ENCODE measurements at regions not wholly inside any gene's neighbourhood (a gene's known extent, or its start where the extent isn't known, plus 50 kb on each side); places are given as distances from the start of the nearest gene placed in this dataset.
"Not testable (repeated sequence)": the region's sequence is repeated elsewhere in the genome, so short reads cannot be mapped to it uniquely, and the experiment has no call there.

- H3K4me1 Mint-ChIP-seq (ENCODE audit: low read depth) = no peaks in the 10 kb centered on the region
- no peaks in the 10 kb centered on the region for H3K9me3 Mint-ChIP-seq
- H3K36me3 Mint-ChIP-seq (ENCODE audit: low read depth) = no peaks in the 10 kb centered on the region
- intact Hi-C loops (cut with micrococcal nuclease) = no loop called here
- no peak overlapping the region for H3K27ac Mint-ChIP-seq
- H3K27me3 Mint-ChIP-seq (ENCODE audit: low read depth) = no peaks in the 10 kb centered on the region
- no peak for DNase-seq (ENCODE audit: low spot score)
- no peak overlapping the region for H3K4me3 Mint-ChIP-seq (ENCODE audit: low read depth)
These were observed 207.0 kb downstream of the DEPDC1B start for GRCh38 chr5:60492958-60493357.

GRCh38 chr5:60492358-60492757 is 207.6 kb downstream of the DEPDC1B start:
- not testable (repeated sequence) for DNase-seq (ENCODE audit: low spot score); H3K9me3 Mint-ChIP-seq; H3K36me3 Mint-ChIP-seq (ENCODE audit: low read depth)

DNA sequence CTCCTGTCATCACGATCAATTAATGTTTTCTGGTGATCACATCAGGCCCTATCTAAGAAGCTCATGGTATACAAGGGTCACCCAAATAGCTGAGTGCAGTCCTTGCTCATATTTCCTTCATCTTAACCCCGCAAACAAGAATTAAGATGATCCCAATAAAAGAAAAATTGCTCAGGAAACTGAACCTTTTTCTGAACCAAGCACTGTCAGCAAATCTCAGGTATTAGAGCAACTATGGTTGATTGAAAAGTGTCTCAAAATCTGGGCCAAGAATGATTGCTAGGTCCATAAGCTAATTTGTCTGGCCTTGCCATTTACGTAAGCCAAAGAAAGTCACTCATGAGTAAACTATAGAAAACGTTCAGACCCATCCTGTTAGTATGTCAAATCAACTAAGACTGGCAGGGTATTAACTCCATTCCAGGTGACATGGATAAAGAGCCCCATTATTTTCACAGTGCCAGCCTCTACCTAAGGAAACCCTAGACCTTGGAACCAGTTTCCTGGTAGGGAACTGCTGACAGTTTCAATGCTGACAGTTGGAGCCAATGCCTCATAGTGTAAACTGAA is 209.3 kb downstream of the DEPDC1B start:
- intact Hi-C loops (cut with micrococcal nuclease) = no loop called here
- no peaks in the 10 kb centered on the region for H3K4me1 Mint-ChIP-seq (ENCODE audit: low read depth)
- no peaks in the 10 kb centered on the region for H3K27me3 Mint-ChIP-seq (ENCODE audit: low read depth)
- H3K4me3 Mint-ChIP-seq (ENCODE audit: low read depth) = no peak overlapping the region
- H3K27ac Mint-ChIP-seq = no peak overlapping the region
- no peak for DNase-seq (ENCODE audit: low spot score)
- no peaks in the 10 kb centered on the region for H3K9me3 Mint-ChIP-seq
- H3K36me3 Mint-ChIP-seq (ENCODE audit: low read depth) = no peaks in the 10 kb centered on the region

More at GRCh38 chr5:60492358-60492757, 207.6 kb downstream of the DEPDC1B start:
- H3K4me3 Mint-ChIP-seq (ENCODE audit: low read depth); H3K27me3 Mint-ChIP-seq (ENCODE audit: low read depth); intact Hi-C loops (cut with micrococcal nuclease); H3K27ac Mint-ChIP-seq; H3K4me1 Mint-ChIP-seq (ENCODE audit: low read depth): not testable (repeated sequence)

DNA sequence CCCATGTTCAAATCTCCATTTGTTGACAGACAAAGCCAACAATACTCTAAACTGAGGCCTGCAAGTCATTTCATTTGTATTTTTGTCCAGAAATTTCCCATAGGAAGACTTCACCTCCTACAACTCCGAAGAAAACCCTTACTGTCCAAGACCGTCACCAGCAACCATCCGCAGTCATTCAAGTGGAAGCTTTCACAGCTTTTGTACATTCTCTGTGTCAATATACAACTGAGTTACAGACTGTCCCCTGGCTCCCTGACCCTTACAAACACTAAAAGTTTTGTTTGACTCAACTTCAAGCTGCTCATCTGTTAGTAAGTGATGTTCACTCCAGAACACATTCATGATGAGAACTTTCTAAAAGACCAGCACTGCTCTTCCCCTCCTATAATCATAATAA is 210.1 kb downstream of the DEPDC1B start:
- no peaks in the 10 kb centered on the region for H3K27me3 Mint-ChIP-seq (ENCODE audit: low read depth)
- intact Hi-C loops (cut with micrococcal nuclease) = no loop called here
- DNase-seq (ENCODE audit: low spot score) = no peak
- no peaks in the 10 kb centered on the region for H3K4me1 Mint-ChIP-seq (ENCODE audit: low read depth)
- H3K27ac Mint-ChIP-seq = no peak overlapping the region
- no peaks in the 10 kb centered on the region for H3K9me3 Mint-ChIP-seq
- H3K36me3 Mint-ChIP-seq (ENCODE audit: low read depth) = no peaks in the 10 kb centered on the region
- H3K4me3 Mint-ChIP-seq (ENCODE audit: low read depth) = no peak overlapping the region

- intact Hi-C loops (cut with micrococcal nuclease) = no loop called here
- H3K9me3 Mint-ChIP-seq = no peaks in the 10 kb centered on the region
- no peaks in the 10 kb centered on the region for H3K4me1 Mint-ChIP-seq (ENCODE audit: low read depth)
- H3K27ac Mint-ChIP-seq = no peak overlapping the region
- no peak for DNase-seq (ENCODE audit: low spot score)
- H3K36me3 Mint-ChIP-seq (ENCODE audit: low read depth) = no peaks in the 10 kb centered on the region
- no peak overlapping the region for H3K4me3 Mint-ChIP-seq (ENCODE audit: low read depth)
- no peaks in the 10 kb centered on the region for H3K27me3 Mint-ChIP-seq (ENCODE audit: low read depth)
These were observed 210.6 kb downstream of the DEPDC1B start for GRCh38 chr5:60489377-60489776.

GRCh38 chr5:60488466-60489130 is 211.4 kb downstream of the DEPDC1B start:
- H3K27me3 Mint-ChIP-seq (ENCODE audit: low read depth) = no peaks in the 10 kb centered on the region
- DNase-seq (ENCODE audit: low spot score) = no peak
- no peaks in the 10 kb centered on the region for H3K4me1 Mint-ChIP-seq (ENCODE audit: low read depth)
- no peak overlapping the region for H3K4me3 Mint-ChIP-seq (ENCODE audit: low read depth)
- intact Hi-C loops (cut with micrococcal nuclease) = no loop called here
- H3K9me3 Mint-ChIP-seq = no peaks in the 10 kb centered on the region
- H3K36me3 Mint-ChIP-seq (ENCODE audit: low read depth) = no peaks in the 10 kb centered on the region
- no peak overlapping the region for H3K27ac Mint-ChIP-seq

DNA sequence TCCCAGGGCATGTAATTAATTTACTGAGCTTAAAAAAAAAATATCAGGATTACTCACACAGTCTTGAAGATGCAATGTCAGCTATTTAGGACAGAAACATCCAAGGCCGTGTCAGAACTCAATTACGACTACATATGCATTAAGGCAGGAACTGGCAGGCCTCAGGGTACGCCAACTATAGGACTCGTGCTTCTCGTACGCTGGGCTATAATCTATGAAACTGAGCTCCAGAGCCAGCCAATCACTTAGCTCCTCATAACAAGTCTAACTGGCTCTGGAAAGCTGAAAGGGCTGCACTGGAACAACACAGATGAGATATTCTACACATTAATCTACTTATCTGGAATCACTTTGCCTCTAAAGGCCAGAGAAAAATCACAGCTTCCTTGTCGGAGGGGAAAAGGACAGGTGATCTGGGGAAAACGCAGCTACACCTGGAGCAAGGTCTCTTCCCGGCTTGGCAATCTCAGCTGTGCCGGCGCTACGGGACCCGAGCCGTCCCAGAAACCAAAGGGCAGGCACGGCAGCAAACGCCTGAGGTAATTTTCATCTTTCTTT is 212.0 kb downstream of the DEPDC1B start:
- no peaks in the 10 kb centered on the region for H3K27me3 Mint-ChIP-seq (ENCODE audit: low read depth)
- no peaks in the 10 kb centered on the region for H3K9me3 Mint-ChIP-seq
- DNase-seq (ENCODE audit: low spot score) = no peak
- H3K4me3 Mint-ChIP-seq (ENCODE audit: low read depth) = no peak overlapping the region
- intact Hi-C loops (cut with micrococcal nuclease) = no loop called here
- H3K27ac Mint-ChIP-seq = no peak overlapping the region
- no peaks in the 10 kb centered on the region for H3K36me3 Mint-ChIP-seq (ENCODE audit: low read depth)
- no peaks in the 10 kb centered on the region for H3K4me1 Mint-ChIP-seq (ENCODE audit: low read depth)

DNA sequence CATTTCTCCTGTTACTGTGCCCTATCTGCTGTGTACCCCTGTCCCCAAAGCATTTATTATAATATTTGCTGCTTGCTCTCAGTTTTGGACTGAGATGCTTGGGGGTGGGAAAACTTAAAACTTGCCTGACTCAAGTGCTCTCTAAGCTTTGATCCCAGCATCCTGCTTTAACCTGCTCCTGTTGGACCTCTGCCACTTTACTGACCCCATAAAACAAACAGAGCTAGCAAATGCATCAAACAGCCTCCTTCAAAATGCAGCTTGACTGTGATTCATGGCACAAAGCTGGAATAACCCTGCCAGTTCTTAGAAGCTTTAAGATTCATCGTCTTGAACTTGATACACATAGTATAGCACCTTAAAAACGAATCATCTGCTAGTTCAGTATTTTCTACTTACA is 212.5 kb downstream of the DEPDC1B start:
- Mint-ChIP-seq H3K27ac (no peak overlapping the region), H3K36me3 (ENCODE audit: low read depth) (no peaks in the 10 kb centered on the region), H3K27me3 (ENCODE audit: low read depth) (no peaks in the 10 kb centered on the region), H3K4me1 (ENCODE audit: low read depth) (no peaks in the 10 kb centered on the region), H3K4me3 (ENCODE audit: low read depth) (no peak overlapping the region), H3K9me3 (no peaks in the 10 kb centered on the region)
- intact Hi-C loops (cut with micrococcal nuclease) = no loop called here
- no peak for DNase-seq (ENCODE audit: low spot score)

DNA sequence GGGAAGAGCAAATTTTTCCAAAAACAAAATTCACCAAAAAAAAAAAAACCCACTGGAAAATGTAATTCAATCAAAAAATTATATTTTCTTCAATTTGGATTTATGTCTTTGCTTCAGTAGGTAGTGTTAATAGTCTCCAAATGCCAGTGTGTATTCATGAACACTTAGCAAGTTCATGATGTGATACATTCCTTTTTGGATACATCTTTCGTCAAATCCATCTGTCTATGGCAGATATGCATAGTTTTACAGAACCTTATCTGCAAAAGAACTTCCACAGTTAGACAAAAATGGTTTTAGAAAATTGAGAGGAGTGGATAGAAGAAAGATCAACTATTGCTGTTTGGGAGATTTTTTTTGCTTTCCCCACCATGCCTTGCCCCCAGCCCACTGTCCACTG is 214.6 kb downstream of the DEPDC1B start:
- Mint-ChIP-seq H3K9me3 (no peaks in the 10 kb centered on the region), H3K4me1 (ENCODE audit: low read depth) (no peaks in the 10 kb centered on the region), H3K27me3 (ENCODE audit: low read depth) (no peaks in the 10 kb centered on the region)

DNA sequence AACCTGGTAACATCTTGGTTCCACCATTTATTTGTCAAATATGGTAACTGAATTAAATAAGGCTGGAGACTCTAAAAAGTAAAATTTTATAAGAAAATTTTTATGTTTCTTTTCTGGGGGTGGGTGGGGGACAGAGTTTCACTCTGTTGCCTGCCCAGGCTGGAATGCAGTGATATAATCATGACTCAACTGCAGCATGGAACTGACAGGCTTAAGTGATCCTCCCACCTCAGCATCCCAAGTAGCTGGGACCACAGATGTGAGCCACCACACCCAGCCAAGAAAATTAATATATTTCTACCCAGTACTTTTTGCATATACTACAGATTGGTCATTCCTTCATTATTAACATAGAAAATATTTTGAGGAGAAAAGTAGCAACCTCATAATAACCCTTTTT is 216.9 kb downstream of the DEPDC1B start:
- DNase-seq (ENCODE audit: low spot score) = no peak
- H3K4me3 Mint-ChIP-seq (ENCODE audit: low read depth) = no peak overlapping the region
- H3K9me3 Mint-ChIP-seq = no peaks in the 10 kb centered on the region
- no peaks in the 10 kb centered on the region for H3K27me3 Mint-ChIP-seq (ENCODE audit: low read depth)
- no peaks in the 10 kb centered on the region for H3K4me1 Mint-ChIP-seq (ENCODE audit: low read depth)
- intact Hi-C loops (cut with micrococcal nuclease) = no loop called here
- no peaks in the 10 kb centered on the region for H3K36me3 Mint-ChIP-seq (ENCODE audit: low read depth)
- no peak overlapping the region for H3K27ac Mint-ChIP-seq

More for the DNA sequence above, 214.6 kb downstream of the DEPDC1B start:
- no peak overlapping the region for H3K27ac Mint-ChIP-seq
- no peak for DNase-seq (ENCODE audit: low spot score)
- H3K4me3 Mint-ChIP-seq (ENCODE audit: low read depth) = no peak overlapping the region
- no peaks in the 10 kb centered on the region for H3K36me3 Mint-ChIP-seq (ENCODE audit: low read depth)
- intact Hi-C loops (cut with micrococcal nuclease) = no loop called here

DNA sequence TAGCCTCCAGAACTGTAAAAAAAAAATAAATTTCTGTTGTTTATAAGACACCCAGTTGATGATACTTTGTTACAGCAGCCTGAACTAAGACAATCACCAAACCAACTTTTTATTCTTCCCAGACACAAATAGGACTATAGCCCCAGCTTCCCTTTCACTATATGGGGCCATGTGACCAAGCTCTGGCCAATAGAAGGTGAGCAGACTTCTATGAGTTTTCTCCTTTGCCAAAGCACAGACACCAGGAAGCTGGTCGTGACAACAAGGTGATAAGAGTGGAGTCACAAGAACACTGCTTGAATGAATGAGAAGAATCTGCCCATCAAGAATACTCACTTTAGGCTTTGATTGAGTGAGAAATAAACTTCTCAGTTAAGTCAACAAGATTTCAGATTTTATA is 217.7 kb downstream of the DEPDC1B start:
- intact Hi-C loops (cut with micrococcal nuclease) = no loop called here
- no peak overlapping the region for H3K27ac Mint-ChIP-seq
- H3K9me3 Mint-ChIP-seq = no peaks in the 10 kb centered on the region
- no peaks in the 10 kb centered on the region for H3K36me3 Mint-ChIP-seq (ENCODE audit: low read depth)
- no peaks in the 10 kb centered on the region for H3K27me3 Mint-ChIP-seq (ENCODE audit: low read depth)
- no peaks in the 10 kb centered on the region for H3K4me1 Mint-ChIP-seq (ENCODE audit: low read depth)
- H3K4me3 Mint-ChIP-seq (ENCODE audit: low read depth) = no peak overlapping the region
- no peak for DNase-seq (ENCODE audit: low spot score)

DNA sequence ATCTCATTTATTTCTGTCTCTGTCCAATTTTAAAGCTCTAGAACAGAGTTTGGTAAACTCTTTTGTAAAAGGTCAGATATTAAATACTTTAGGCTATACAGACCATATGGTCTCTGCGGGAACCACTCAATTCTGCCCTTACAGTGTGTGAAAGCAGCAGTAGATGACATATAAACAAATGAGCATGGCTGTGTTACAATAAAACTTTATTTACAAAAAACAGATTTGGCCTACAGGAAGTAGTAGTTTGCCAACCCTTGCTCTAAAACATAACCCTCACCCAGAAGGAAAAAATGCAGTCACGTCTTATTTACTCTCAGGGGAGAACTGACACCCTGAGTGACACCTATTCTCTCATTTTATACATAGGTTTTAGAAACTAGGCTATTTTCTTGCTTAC is 220.4 kb downstream of the DEPDC1B start:
- no peaks in the 10 kb centered on the region for H3K27me3 Mint-ChIP-seq (ENCODE audit: low read depth)
- no peaks in the 10 kb centered on the region for H3K4me1 Mint-ChIP-seq (ENCODE audit: low read depth)
- H3K36me3 Mint-ChIP-seq (ENCODE audit: low read depth) = no peaks in the 10 kb centered on the region
- no peaks in the 10 kb centered on the region for H3K9me3 Mint-ChIP-seq
- H3K27ac Mint-ChIP-seq = no peak overlapping the region
- no peak for DNase-seq (ENCODE audit: low spot score)
- H3K4me3 Mint-ChIP-seq (ENCODE audit: low read depth) = no peak overlapping the region
- intact Hi-C loops (cut with micrococcal nuclease) = no loop called here

- H3K9me3 Mint-ChIP-seq = no peaks in the 10 kb centered on the region
- H3K4me3 Mint-ChIP-seq (ENCODE audit: low read depth) = no peak overlapping the region
- H3K36me3 Mint-ChIP-seq (ENCODE audit: low read depth) = no peaks in the 10 kb centered on the region
- no peak overlapping the region for H3K27ac Mint-ChIP-seq
- no peak for DNase-seq (ENCODE audit: low spot score)
- intact Hi-C loops (cut with micrococcal nuclease) = no loop called here
- no peaks in the 10 kb centered on the region for H3K4me1 Mint-ChIP-seq (ENCODE audit: low read depth)
- H3K27me3 Mint-ChIP-seq (ENCODE audit: low read depth) = no peaks in the 10 kb centered on the region
These were observed 222.1 kb downstream of the DEPDC1B start for GRCh38 chr5:60477849-60478248.

All from activated T-helper 2 cell treated with anti-CD3 and anti-CD28 coated beads, Interferon-gamma antibody, Interleukin-2, Interleukin-4, amounts not matched to agents 10 μg/mL and 5 μg/mL and 100 μg/mL, durations not matched to agents 14 hours and 24 hours and 36 hours (primary cell).